ENCODE measurements at regions not wholly inside any gene's neighbourhood (a gene's known extent, or its start where the extent isn't known, plus 50 kb on each side); places are given as distances from the start of the nearest gene placed in this dataset.
"Not testable (repeated sequence)": the region's sequence is repeated elsewhere in the genome, so short reads cannot be mapped to it uniquely, and the experiment has no call there.

DNA sequence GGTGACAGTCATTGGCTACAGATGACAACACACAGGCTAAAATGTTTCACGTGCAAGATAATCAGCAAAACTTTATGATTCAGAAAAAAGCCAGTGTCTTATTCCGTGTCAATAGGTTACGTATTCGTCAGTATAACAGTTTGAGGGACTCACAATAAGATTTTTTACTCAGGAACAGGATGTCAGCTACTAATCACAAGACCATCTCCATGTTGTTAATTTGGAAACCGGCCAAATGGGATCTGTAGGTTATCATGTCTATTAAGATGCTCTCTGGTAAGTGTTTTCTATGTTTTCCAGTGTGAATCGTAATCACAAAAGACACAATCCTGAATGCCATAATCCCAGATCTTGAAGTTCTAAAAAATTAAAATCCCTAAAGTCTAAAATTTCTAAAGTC lies 197.3 kb downstream of the ETV1 start:
- no peak for DNase-seq (ENCODE audit: low spot score)

- no peak for DNase-seq (ENCODE audit: low spot score)
These were observed 195.5 kb downstream of the ETV1 start for GRCh38 chr7:13793926-13794325.

- no peak for DNase-seq (ENCODE audit: low spot score)
These were observed 194.9 kb downstream of the ETV1 start for GRCh38 chr7:13794581-13794980.

DNA sequence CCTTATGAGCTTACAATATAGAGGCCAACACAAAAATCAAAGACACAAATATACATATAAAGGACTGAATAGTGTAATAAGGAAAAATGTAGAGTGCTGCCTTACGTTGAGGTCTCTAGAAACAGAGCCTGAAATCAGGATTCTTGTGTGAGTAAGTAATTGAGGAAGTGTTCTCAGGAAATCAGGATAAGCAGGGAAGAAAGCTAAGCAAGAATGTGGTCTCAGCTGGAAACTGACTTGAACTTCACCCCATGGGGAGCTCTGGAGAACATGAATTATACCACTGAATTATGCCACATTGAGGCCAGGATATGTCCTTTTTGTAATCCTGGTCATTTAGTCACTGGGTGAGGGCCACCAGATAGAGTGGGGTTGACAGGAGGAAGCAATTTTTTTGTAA lies 191.9 kb downstream of the ETV1 start:
- no peak for DNase-seq (ENCODE audit: low spot score)

- DNase-seq (ENCODE audit: low spot score), result no peak
These were observed 188.6 kb downstream of the ETV1 start for GRCh38 chr7:13800694-13801448.

DNA sequence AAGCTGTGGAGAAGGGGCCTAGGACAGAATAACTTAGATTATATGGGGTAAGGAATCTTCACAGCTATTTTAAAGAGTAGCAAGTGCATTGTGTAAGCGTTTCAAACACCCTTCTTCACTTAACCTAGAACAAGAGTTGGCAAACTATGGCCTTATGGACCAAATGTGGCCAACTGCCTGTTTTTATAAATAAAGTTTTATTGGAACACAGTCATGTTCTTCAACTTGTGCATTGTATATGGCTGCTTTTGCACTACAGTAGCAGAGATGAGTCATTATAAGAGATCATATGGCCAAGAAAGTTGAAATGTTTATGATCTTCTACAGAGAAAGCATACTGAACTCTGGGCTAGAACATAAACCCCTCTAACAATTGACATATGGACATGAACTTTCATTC lies 187.8 kb downstream of the ETV1 start:
- no peak for DNase-seq (ENCODE audit: low spot score)

- DNase-seq (ENCODE audit: low spot score), result no peak
These were observed 186.8 kb downstream of the ETV1 start for GRCh38 chr7:13802651-13803050.

DNA sequence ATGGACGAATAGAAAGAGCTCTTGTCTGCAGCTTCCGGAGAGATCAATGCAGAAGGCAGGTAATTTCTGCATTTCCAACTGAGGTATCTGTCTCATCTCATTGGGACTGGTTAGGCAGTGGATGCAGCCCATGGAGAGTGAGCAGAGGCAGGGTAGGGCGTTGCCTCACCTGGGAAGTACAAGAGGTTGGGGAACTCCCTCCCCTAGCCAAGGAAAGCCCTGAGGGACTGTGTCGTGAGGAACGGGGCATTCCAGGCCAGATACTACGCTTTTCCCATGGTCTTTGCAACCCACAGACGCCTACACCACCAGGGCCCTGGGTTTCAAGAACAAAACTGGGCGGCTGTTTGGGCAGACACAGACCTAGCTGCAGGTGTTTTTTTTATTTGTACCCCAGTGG lies 186.3 kb downstream of the ETV1 start:
- DNase-seq (ENCODE audit: low spot score), result no peak

- not testable (repeated sequence) for DNase-seq (ENCODE audit: low spot score)
These were observed 183.2 kb downstream of the ETV1 start for GRCh38 chr7:13806089-13806867.

- DNase-seq (ENCODE audit: low spot score), result not testable (repeated sequence)
These were observed 172.2 kb downstream of the ETV1 start for GRCh38 chr7:13817230-13817629.

DNA sequence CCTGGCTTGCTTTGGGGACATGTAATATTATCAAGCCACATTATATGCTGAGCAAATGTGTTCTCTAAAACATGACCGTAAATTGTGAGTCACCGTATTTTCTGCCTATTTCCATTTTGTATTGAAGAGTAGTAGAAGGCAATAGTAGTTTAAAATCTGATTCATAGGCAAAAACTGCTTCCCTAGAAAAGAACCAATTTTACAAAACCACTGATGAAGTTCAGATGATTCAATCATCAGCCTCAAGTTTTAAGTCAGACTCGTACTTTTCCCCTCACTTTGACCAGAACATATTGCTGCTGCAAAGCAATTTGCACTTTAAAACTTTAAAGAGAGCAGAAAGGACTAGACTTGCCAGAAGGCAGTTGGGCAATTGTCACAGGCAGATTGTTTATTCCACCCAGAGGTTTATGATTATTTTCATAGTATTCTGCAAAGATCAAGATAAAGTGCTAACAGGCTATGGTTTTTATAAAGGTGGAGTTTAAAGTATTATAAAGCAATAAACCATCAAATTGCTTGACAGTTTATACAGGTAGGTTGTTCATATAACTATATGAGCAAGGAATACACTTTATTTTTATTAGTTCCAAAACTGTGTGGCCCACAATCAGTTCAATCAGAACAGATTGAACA lies 168.2 kb downstream of the ETV1 start:
- no peak for DNase-seq (ENCODE audit: low spot score)

GRCh38 chr7:13822678-13823077 lies 166.8 kb downstream of the ETV1 start:
- no peak for DNase-seq (ENCODE audit: low spot score)

- DNase-seq (ENCODE audit: low spot score), result no peak
These were observed 162.7 kb downstream of the ETV1 start for GRCh38 chr7:13826752-13827151.

GRCh38 chr7:13827716-13828115 lies 161.8 kb downstream of the ETV1 start:
- DNase-seq (ENCODE audit: low spot score), result no peak

DNA sequence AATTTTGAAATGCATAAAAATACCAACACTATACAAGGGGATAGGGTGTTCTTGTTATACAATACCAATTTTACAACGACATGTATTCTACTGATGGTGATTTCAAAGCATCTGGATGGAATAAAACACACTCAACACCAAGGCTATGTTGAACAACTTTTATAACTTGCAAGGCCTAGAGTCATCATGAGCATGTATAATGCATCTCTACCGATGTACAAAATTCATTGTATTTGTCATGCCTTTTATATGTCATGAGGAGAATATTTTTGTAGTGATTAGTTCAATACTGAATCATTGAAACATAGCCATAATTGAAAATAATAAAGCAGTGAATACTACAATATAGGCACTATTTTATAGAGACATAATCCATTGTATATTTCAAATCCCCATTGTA lies 160.2 kb downstream of the ETV1 start:
- DNase-seq (ENCODE audit: low spot score), result no peak

- no peak for DNase-seq (ENCODE audit: low spot score)
These were observed 159.3 kb downstream of the ETV1 start for GRCh38 chr7:13829914-13830900.

GRCh38 chr7:13832346-13832745 lies 157.1 kb downstream of the ETV1 start:
- DNase-seq (ENCODE audit: low spot score), result no peak

DNA sequence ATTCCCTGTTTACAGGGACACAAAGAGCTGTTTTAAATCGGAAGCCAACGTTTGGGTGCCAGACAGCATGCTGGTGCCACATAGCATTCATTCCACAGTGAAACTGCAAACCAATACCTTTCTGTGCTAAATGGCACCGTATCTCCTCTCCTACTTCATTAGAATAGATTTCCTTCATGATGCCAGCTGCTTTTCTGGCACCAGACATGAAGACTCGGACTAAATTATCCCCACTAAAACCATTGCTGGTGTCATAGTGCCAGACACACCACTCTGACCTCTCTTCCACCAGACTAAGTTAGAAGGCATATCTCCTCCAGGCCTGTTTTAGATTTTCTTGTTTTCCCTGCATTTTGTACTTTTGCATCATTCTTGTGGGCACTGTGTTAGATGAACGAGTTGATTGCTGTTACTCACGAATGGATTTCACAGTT lies 155.1 kb downstream of the ETV1 start:
- DNase-seq (ENCODE audit: low spot score), result no peak

DNA sequence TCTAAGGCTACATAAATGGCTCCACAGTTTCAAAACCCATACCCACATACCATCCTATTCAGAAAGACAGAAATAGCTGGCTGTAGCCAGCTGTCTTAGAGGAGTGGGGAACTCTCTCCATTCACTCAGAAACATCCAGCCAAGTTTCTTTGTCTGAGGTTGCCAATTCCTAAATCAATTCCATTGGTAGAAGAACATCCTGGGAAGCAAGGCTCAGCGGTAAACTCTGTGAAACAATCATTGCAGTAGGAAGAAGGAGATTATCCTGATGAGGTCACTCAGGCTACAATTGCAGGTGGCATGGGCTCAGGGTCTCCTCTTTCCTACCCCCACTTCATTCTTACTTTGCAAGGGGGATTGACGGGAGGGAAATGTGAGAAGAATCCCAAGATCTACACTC lies 154.0 kb downstream of the ETV1 start:
- DNase-seq (ENCODE audit: low spot score), result no peak

DNA sequence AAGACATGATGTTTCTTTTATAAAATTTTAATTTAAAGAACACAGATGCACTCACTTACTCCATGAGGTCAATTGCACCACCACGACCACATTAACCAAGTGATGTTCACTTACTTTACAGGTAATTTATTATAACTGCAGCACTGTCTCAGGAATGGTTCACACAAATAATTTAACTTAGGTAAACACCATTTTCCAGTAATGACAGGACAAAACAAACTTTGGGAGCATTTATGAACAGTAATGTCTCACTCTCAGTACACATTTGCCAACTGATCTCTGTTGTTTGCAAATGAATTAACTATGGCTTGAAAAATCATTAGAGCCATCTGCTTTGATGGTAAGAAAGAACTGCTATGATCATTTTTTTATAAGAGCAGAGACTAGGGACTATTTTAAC lies 150.4 kb downstream of the ETV1 start:
- no peak for DNase-seq (ENCODE audit: low spot score)
